Hepatocyte (in vitro differentiated cells): ENCODE measurements at regions not wholly inside any gene's neighbourhood (a gene's known extent, or its start where the extent isn't known, plus 50 kb on each side); places are given as distances from the start of the nearest gene placed in this dataset.

ENCODE experiments used
- CTCF ChIP-seq: fragments of 200-600 bp; sonication (generic); IDR thresholded peaks from 2 replicates; pipeline ENCODE4 v1.5.1; 2016; ENCODE audit warnings: antibody characterized with exemption, mild to moderate bottlenecking; ENCODE audit not compliant: poor library complexity
- EZH2 ChIP-seq: fragments of 200-600 bp; sonication (generic); IDR thresholded peaks from 2 replicates; pipeline ENCODE4 v1.6.1; 2016; ENCODE audit warnings: antibody characterized with exemption, mild to moderate bottlenecking, borderline replicate concordance

GRCh38 chr1:207214453-207214852, 107.0 kb upstream of the CD55 start:
- TF ChIP-seq CTCF (no peak), EZH2 (no peak)
